ENCODE measurements at regions not wholly inside any gene's neighbourhood (a gene's known extent, or its start where the extent isn't known, plus 50 kb on each side); places are given as distances from the start of the nearest gene placed in this dataset.

DNA sequence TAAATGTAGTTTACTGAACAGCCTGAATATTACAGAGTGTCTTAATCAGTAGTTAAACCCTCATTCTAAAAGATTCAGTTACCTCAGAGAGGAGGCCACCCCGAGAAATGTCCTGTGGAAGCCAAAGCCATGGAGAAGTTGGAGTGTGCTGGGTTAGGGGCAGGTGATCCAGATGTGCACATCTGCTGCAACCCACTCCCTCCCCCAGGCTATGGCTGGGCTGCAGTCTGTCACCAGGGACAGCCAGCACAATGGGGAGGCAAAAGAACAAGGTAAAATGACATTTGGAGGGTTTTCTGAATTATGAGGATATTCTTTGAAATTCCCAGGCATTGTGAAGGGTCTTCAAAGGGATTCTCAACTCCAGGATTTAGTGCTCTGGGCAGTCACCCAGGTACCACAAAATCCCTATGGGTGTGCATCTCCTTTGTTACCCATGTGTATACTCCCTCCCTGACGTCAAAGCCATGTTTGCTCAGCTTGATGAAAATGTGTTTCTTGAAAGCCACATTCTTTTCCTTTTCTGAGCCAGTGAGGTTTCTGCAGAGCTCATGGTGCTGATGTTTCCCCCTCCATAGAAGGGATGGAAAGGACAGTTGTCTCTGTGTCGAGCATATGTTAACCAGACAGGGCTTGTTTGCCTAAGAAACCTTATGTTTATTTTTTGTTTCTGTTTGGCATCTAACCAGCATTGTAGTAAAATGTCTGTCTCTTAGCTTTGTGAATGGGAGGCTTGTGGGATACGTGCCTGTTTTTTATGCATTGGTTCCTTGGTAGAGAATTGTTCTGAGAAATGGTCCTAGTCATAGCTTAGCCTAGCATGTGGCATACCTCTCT lies 212.3 kb upstream of the TBX18 start:
- TF ChIP-seq, protein P1, sequence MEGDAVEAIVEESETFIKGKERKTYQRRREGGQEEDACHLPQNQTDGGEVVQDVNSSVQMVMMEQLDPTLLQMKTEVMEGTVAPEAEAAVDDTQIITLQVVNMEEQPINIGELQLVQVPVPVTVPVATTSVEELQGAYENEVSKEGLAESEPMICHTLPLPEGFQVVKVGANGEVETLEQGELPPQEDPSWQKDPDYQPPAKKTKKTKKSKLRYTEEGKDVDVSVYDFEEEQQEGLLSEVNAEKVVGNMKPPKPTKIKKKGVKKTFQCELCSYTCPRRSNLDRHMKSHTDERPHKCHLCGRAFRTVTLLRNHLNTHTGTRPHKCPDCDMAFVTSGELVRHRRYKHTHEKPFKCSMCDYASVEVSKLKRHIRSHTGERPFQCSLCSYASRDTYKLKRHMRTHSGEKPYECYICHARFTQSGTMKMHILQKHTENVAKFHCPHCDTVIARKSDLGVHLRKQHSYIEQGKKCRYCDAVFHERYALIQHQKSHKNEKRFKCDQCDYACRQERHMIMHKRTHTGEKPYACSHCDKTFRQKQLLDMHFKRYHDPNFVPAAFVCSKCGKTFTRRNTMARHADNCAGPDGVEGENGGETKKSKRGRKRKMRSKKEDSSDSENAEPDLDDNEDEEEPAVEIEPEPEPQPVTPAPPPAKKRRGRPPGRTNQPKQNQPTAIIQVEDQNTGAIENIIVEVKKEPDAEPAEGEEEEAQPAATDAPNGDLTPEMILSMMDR (IDR thresholded peaks at IDR 0.05) = no peak
- no peak for ATAC-seq (ENCODE audit: insufficient number of reproducible peaks, low FRiP score, low read depth)
- H3K27ac ChIP-seq = no peak overlapping the region
- H3K9me3 ChIP-seq = no peaks in the 10 kb centered on the region
- H3K4me3 ChIP-seq = no peak overlapping the region
- H3K27me3 ChIP-seq (replicated peaks; ENCODE audit: insufficient read depth) = no peaks in the 10 kb centered on the region
- DNase-seq (ENCODE audit: low spot score) = no peak
- peaks cover 6 to 7% of the 10 kb centered on the region in 2 donors for H3K4me1 ChIP-seq (ENCODE audit: control insufficient read depth in 1 of 2, low read depth in 2 of 2)
- no peaks in the 10 kb centered on the region for H3K36me3 ChIP-seq

DNA sequence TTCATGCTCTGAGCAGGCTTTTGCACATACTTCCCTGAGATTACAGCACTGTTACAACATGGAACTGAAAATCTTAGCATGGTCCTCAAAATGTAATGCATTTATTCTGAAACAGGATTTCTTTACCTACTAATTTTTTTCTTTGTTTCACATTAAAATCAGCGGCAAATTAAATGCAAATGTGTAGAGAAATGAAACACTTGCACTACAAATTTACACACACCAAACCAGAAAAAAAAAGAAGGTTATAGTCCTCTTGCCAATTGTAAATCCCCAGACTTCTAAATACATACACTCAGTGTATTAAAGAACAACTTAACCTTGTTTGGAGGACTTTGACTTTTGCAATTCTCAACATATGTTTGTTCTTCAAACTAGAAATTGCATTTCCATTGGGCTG lies 210.9 kb upstream of the TBX18 start:
- Histone ChIP-seq H3K27ac (no peak overlapping the region), H3K4me1 (ENCODE audit: control insufficient read depth in 1 of 2, low read depth in 2 of 2) (peaks cover 6 to 7% of the 10 kb centered on the region in 2 donors), H3K27me3 (replicated peaks; ENCODE audit: insufficient read depth) (no peaks in the 10 kb centered on the region), H3K9me3 (no peaks in the 10 kb centered on the region), H3K4me3 (no peak overlapping the region), H3K36me3 (no peaks in the 10 kb centered on the region)
- DNase-seq (ENCODE audit: low spot score) (no peak), ATAC-seq (ENCODE audit: insufficient number of reproducible peaks, low FRiP score, low read depth) (no peak)
- TF ChIP-seq, protein P1 (IDR thresholded peaks at IDR 0.05) = no peak

DNA sequence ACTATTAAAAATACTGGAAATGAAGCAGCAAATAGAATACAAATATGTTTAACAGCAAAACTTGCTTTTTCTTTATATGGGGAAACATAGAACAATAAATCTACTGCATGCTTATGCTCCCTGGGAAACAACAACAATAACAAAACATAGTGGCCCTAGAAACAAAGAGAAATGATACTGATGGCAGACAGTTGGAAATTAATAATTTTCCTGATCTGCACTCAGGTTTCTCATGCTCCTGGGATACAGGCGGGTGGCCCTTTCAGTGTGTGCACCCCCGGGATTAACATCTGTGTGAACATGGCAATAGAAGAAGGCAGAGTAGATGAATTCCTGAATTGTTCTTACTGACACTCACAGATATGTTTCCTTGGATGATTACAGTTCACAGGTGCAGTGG lies 209.2 kb upstream of the TBX18 start:
- peaks cover 3% of the 10 kb centered on the region for H3K9me3 ChIP-seq
- no peaks in the 10 kb centered on the region for H3K36me3 ChIP-seq
- no peak overlapping the region for H3K4me3 ChIP-seq
- H3K27me3 ChIP-seq (replicated peaks; ENCODE audit: insufficient read depth) = no peaks in the 10 kb centered on the region
- DNase-seq (ENCODE audit: low spot score) (no peak), ATAC-seq (ENCODE audit: insufficient number of reproducible peaks, low FRiP score, low read depth) (no peak)
- no peak overlapping the region for H3K27ac ChIP-seq
- no peaks in the 10 kb centered on the region for H3K4me1 ChIP-seq (ENCODE audit: control insufficient read depth in 1 of 2, low read depth in 2 of 2)
- TF ChIP-seq, protein P1 (IDR thresholded peaks at IDR 0.05) = no peak

DNA sequence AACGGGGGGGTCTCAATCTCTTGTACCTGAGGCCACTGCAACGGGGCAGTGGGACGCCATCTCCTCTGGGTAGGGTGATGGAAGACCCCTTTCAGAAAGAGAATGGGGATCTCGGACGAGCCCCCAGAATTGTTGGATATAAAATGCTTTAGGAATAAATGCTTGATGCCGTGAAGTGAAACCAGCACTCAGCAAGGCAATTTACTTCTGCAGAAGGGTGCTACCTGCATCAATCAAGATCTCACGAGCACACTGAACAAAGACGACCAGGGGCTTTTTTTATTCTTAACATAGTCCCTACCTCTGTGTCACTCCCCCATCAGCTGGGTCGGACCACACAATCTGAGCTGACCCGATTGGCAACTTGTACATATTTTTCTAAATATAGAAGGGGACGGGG lies 203.6 kb upstream of the TBX18 start:
- H3K4me3 ChIP-seq = no peak overlapping the region
- no peaks in the 10 kb centered on the region for H3K4me1 ChIP-seq (ENCODE audit: control insufficient read depth in 1 of 2, low read depth in 2 of 2)
- peaks cover 20% of the 10 kb centered on the region for H3K9me3 ChIP-seq
- ATAC-seq (ENCODE audit: insufficient number of reproducible peaks, low FRiP score, low read depth) = no peak
- no peaks in the 10 kb centered on the region for H3K27me3 ChIP-seq (replicated peaks; ENCODE audit: insufficient read depth)
- no peak overlapping the region for H3K27ac ChIP-seq
- no peaks in the 10 kb centered on the region for H3K36me3 ChIP-seq
- TF ChIP-seq, protein P1 (IDR thresholded peaks at IDR 0.05) = no peak
- DNase-seq (ENCODE audit: low spot score) = no peak

DNA sequence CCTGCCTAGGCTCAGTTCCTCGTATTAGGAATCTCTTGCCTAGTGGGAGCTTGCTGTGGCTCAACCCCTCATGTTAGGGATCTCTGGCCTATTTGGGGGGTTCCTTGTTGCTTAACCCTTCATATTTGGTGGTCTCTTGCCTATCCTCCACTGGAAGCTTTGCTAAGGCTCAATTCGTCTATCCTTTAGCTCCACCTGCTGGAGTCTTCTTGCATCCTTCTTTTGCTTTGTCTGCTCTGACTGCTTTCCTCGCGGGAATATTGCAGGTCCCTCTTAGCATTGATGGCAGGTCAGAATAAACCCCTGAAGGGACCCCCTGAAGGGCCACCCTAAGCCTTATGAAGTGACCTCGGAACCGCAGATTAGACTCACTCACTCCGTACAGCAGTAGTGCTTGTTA lies 203.0 kb upstream of the TBX18 start:
- DNase-seq (ENCODE audit: low spot score) = no peak
- Histone ChIP-seq H3K9me3 (peaks cover 20% of the 10 kb centered on the region), H3K27me3 (replicated peaks; ENCODE audit: insufficient read depth) (no peaks in the 10 kb centered on the region), H3K4me1 (ENCODE audit: control insufficient read depth in 1 of 2, low read depth in 2 of 2) (no peaks in the 10 kb centered on the region), H3K36me3 (no peaks in the 10 kb centered on the region), H3K4me3 (no peak overlapping the region), H3K27ac (no peak overlapping the region)
- TF ChIP-seq, protein P1 (IDR thresholded peaks at IDR 0.05) = peak; percentile 23
- ATAC-seq (ENCODE audit: insufficient number of reproducible peaks, low FRiP score, low read depth) = no peak

Measured in thoracic aorta (tissue), 2 donors.